ENCODE measurements at regions not wholly inside any gene's neighbourhood (a gene's known extent, or its start where the extent isn't known, plus 50 kb on each side); places are given as distances from the start of the nearest gene placed in this dataset.

DNA sequence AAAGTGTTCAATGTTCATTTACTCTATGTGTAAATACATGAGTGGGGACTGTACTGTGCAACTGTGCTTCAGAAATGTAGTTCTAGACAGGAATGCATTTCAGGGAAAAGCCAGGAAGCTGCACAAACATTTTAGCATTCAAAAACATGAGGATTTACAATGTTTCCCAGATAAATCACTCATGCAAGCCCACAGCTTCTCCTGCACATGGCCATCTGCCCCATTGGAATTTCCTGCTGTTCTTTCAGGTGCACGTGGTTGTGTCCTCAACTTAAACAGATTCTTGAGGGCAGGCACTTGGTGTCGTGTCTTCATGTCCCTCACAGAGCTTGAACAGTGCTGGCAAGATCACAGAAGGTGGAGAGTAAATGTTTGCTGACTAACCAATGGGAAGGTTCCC lies 101.5 kb downstream of the UNC5CL start:
- no peak for DNase-seq (ENCODE audit: low spot score)

DNA sequence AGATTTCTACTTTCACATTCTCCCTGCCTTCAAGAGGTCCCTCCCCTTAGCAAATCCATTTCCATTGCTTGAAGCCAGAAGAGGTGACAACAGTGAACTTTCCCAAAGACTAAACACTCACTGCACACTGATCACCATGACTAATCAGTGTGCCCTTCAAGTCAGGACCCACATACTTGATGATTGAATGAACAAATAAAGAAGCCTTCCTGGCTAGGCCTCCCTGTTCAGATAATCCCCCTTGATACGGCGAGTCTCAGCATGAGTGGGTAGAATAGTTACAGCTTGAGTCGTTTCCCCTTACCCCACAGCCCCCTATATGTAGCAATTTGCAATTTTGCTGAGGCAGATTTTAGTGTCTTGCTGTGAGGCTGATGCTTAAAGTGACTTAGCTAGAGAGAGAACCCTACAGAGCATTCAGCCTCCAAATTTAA lies 102.2 kb downstream of the UNC5CL start:
- DNase-seq (ENCODE audit: low spot score): no peak

DNA sequence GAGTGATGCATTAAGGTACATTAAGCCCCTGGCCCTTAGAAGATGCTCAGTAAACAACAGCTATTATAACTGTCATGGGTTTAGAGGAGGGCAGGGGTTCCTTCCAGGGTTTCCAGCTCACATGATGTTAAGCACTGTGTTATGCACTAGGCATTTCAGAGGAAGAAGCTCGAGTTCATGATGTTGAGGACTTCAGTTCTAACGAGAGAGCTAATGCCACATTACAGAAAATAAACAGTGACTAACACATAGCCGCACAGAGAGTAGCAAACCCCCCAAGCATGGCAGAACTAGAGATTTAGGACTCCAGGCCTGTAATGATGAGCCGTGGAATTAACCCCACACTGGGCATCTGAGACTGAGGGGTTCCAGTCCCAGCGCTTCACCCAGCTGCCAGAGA lies 105.2 kb downstream of the UNC5CL start:
- no peak for DNase-seq (ENCODE audit: low spot score)

DNA sequence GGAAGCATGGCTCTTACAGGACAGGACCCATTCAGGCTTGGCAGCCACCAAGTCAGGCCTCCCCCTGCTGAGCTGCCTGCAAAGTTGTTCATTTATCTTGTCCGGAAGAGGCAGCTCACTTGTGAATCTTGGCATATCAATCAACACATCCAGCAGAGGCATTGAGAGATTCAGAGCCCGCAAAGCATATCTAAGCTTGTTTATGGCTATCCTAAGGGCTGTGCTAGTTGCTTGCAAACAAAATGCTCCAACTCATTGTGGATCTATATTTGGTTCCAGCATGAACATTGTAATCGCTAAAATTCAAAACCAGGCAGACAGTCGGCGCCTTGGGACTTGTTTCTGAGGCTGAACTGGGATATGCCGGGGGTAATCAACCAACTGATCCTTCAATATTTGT lies 106.1 kb downstream of the UNC5CL start:
- no peak for DNase-seq (ENCODE audit: low spot score)

DNA sequence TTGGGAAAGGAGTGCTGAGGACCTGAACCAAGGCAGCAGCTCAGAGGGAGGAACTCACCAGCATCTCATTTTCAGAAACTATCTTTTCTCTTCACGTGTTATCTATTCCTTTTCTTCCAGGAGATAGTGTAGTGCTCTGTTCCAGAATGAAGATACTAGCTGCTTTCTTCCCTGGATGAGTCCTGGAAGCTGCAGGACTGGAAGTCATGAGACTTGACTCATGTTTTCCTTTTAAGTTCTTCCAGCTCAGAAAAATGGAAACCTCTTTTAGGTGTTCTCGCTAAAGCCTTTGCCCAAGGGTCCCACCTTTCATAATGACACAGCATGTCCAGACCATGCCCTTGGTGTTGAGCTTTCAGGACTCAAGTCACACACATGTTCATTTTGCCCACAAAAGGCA lies 106.7 kb downstream of the UNC5CL start:
- no peak for DNase-seq (ENCODE audit: low spot score)

DNA sequence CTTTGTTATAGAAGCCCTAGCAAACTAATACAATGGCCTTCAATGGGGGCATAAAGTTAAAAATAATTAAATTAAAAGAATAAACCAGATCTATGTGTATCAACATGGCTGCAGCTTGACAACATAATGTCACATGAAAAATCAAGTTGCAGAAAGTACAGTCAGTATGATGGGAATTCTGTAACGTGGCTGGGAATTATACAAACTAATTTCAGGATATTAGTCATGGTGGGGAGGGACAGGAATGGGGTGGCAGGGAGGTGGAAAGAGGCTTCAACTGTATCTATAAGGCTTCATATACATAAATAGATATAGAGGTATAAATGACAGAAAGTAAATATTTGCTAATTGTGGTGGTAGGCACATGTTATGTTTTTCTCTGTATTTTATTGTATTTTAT lies 107.1 kb downstream of the UNC5CL start:
- no peak for DNase-seq (ENCODE audit: low spot score)

DNA sequence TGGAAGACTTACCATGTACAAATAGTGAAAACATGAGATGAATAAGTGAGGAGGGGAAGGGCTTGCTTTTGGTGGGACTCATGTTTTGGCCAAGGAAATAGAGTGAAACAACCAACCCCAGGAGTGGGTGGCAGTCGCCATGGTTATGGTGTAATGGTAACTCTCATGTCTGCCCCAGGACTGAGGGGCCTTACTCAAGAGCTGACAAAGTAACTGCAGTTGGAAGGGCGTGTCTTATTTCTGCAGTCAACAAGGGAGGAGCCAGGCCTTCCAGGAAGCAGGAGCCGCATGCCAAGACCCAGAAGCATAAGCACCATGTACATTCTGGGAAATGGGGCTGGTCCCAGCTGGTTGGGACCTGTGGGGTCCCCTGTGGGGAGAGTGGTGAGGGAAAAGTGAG lies 108.5 kb downstream of the UNC5CL start:
- no peak for DNase-seq (ENCODE audit: low spot score)

DNA sequence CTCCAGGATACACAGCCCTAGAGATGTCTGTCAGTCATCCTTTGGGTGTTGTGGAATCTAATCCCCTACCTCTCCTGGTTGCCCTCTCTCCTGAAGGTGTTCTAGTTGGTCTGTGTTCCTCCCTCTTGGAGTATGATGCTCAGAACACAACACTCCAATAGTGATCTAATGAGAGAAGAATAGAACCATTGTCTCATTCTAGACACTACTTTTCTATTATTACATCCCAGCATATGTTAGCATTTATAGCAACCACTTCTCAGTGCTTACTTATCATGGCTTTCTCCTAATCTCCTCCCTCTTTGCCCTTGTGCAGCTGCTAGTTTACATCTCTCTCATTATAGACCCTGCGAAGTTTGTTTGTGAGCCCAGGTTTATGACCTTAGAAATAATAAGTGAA lies 109.0 kb downstream of the UNC5CL start:
- DNase-seq (ENCODE audit: low spot score): no peak

DNA sequence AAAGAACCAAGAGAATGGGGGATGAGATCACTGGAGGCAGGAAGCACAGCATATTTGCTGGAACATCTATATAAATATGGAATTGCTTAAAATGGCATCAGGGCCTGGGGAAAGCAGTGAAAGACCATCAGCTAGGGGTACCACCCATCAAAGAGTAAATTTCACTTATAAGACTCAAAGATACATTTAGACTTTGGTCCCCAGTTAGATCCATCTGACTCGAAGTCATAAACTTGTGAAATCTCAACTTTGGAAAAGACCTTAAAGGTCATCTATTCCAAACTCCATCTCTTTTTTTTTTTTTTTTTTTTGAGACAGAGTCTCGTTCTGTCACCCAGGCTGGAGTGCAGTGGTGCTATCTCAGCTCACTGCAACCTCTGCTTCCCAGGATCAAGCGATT lies 109.8 kb downstream of the UNC5CL start:
- no peak for DNase-seq (ENCODE audit: low spot score)

DNA sequence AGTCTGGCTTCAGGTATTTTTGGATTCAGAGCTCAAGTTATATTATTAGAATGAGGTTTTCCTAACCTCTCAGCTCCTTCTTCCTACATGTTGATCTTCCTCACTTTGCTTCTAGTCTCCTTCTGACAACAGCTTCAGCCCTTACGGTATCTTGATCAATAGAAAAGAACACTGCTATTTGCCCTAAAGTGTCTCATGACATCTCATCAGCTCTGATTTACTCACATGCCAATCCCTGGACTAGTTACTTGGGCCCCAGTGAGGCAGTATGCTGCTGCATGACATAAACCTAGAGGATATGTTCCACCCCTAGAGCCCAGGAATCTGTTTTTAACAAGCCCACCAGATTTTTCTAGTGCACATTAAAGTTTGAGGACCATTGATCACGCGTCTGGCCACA lies 110.3 kb downstream of the UNC5CL start:
- no peak for DNase-seq (ENCODE audit: low spot score)

DNA sequence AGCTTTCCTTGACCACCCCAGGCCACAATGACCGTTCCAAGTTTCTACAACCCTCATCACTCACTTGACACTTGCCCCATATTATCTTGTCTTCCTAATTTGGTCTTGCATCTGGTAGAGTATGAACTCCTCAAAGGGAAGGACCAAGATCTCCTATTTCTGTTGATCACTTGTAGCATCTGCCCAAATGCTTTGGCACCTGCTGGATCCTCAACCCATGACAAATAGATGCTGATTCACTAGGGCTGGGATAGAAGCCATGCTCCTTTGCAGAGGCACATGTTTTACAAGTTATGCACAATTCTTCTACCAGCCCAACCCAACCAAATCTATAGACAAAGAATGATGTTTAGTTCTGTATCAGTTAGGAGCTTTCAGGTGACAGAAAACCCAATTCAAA lies 110.7 kb downstream of the UNC5CL start:
- DNase-seq (ENCODE audit: low spot score): no peak

DNA sequence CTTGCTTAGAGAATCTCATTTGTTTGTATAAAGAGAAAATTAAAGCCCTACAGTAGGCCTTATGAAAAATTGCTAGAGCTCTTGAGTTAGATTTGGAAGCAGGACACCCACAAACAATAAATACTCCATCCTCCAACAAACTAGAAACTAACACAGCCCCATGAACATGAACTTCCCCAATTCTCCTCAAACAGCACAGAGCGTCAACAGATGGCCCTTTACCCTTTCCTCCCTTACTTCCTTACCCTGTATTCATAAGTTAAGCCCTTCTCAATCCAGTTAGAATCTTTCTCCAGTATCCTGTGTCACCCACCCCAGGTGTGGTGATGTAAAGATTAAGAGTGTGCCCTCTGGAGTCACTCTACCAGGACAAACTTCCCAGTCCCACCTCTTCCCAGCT lies 113.7 kb downstream of the UNC5CL start:
- DNase-seq (ENCODE audit: low spot score): no peak

DNA sequence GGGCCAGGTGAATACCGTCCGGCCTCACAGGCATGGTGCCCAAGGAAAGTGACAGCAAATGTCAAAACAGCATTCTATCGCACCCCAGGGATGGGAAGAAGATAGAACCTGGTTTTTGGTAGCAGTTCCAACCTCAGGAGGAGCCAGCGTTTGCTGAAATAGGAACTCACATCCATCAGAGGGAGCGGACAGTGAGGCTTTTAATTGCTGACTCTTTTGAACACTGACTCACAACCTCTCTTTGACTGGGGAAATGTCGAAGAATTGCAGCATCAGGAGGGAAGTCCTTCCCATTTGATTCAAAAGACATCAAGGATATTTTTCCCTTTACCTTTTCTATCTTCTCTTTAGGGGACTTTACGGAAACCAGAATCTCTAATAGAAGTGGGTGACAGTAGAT lies 114.2 kb downstream of the UNC5CL start:
- no peak for DNase-seq (ENCODE audit: low spot score)

DNA sequence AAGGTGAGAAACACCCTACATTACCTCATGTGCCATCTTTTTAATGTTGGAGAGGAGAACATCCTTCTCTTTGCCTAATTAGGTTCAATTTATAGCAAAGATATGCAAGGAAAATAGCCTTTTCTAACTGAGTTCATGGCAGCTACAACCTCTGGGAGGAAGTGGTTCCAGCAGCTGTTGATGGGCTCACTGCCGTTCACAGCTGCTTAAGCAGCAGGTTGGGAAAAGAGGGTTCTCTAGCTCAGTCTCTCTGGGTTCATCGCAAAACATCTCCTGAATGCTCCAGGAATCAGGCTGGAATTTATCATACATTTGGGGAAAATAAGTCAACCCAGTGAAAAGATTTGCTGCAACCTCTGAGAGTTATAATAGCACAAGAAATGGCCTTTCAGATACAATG lies 115.1 kb downstream of the UNC5CL start:
- no peak for DNase-seq (ENCODE audit: low spot score)

DNA sequence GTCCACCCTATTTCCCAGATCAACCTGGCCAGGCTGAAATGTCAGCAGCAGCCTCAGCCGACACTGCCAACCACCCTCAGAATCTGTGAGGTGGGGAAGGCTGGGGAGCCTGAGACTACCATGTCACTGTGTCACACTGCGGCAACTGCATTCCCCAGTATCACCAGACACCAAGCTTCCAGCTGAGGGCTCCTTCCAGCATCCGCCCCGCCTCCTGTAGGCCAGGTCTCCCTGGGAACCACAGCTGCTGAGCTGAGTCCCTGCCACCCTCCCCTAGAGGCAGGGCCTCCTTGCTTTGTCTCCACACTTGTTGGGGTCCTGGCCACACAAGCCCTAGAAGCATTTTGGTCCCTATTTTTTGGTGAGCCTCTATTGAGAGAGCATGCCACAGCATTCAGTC lies 115.7 kb downstream of the UNC5CL start:
- no peak for DNase-seq (ENCODE audit: low spot score)

DNA sequence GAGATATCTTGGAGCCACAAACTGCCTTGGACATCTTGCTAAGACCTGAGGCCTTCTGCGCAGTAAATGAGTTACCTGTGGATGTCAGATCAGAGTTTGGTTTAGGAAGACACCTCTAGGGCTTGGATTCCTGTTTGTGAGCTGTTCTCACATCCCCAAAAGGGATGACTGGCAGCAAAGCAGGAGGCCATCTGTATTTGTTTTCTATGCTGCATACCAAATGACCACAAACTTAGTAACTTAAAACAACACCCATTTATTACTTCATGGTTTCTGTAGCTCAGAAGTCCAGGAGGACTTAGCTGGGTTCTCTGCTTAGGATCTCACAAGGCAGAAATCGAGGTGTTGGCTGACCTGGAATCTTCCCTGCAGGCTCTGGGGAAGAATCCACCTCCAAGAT lies 116.7 kb downstream of the UNC5CL start:
- DNase-seq (ENCODE audit: low spot score): no peak

DNA sequence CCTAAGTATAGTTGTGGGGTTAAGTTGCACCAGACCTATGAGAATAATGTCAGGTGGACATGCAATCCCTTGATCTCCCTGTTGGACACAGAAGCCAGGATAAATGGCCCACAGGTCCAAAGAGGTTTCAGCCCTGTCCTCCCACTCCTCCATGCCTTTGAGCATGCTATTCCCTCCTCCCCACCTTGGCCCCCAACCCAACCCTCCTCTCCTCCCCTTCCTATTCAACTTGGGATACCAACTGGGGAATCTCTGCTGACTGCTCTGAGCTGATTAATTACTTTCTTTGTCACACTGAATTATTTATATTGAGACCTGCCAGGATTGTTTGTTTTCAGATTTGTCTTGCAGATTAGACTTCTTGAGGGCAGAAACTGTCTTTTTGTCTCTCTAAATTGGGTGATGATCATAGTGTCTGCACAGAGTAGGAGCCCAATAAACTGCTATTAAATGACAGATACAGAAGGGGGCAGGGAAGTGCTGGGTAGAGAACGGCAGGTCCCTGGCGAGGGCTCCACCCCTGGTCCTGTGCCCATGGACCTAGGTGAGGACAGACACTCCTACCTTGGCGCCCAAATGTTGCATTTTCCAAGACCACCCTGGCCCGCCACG lies 120.9 kb downstream of the UNC5CL start:
- no peak for DNase-seq (ENCODE audit: low spot score)

DNA sequence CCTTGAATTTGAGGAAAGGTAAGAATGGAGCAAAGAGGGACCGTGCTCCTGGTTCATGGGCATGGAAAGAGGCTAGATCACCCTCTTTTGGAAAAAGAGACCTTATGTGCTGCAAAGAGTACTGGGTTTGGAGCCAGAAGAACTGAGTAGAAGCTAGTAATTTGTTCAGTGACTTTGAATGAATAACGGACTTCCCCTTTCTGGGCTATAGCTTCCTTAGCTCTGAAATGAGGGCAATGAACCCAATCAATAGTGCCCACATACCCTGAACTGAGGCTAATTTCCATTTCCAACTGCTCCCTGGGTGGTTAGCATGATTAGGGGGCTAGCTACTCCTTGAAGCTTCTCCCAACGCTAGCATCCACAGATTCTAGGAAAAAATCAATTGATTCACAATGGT lies 121.4 kb downstream of the UNC5CL start:
- DNase-seq (ENCODE audit: low spot score): no peak

DNA sequence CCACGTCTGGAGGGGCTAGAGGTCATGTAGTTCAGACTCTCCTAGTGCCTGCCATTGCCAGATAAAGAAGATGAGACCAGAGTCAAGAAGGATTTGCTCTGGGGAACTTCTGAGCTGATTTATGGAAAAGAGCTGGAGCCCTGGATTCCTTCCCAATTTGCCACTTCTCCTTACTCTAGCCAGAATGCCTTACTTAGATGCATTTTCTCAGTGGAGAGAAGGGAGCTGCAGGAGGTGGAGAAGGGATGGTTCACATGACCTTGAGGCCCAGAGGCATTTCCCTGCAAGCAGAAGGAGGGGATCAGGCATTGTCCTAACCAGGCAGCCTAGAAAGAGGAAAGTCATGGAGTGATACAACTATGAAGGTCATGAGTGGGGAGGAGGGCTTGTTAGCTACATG lies 122.2 kb downstream of the UNC5CL start:
- no peak for DNase-seq (ENCODE audit: low spot score)

DNA sequence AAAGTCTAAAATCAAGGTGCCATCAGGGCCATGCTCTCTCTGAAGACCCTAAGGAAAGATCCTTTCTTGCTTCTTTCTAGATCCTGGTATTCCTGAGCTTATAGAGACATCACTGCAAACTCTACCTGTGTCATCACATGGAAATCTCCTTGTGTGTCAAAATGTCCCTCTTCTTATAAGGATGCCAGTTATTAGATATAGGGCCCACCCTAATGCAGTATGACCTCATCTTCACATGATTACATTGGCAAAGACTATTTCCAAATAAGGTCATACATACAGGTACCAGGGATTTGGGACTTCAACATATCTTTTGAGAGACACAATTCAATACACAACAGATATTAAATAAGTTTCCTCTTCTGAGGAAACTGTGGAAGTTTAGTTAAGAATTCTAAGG lies 123.9 kb downstream of the UNC5CL start:
- no peak for DNase-seq (ENCODE audit: low spot score)

DNA sequence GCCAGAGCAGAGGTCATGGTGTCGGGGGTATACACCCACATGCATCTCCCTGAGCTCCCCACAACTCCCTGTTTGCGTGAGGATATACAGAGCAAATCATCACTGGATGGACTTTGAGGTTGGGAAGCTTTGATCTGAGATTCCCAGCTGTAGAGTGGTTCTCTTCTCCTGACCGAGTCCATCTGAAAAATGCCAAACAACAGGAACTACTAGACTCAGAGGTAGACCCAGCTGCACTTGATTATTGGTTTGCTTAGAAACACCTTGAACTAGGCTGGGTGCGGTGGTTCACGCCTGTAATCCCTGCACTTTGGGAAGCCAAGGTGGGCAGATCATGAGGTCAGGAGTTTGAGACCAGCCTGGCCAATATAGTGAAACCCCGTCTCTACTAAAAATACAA lies 125.0 kb downstream of the UNC5CL start:
- no peak for DNase-seq (ENCODE audit: low spot score)

DNA sequence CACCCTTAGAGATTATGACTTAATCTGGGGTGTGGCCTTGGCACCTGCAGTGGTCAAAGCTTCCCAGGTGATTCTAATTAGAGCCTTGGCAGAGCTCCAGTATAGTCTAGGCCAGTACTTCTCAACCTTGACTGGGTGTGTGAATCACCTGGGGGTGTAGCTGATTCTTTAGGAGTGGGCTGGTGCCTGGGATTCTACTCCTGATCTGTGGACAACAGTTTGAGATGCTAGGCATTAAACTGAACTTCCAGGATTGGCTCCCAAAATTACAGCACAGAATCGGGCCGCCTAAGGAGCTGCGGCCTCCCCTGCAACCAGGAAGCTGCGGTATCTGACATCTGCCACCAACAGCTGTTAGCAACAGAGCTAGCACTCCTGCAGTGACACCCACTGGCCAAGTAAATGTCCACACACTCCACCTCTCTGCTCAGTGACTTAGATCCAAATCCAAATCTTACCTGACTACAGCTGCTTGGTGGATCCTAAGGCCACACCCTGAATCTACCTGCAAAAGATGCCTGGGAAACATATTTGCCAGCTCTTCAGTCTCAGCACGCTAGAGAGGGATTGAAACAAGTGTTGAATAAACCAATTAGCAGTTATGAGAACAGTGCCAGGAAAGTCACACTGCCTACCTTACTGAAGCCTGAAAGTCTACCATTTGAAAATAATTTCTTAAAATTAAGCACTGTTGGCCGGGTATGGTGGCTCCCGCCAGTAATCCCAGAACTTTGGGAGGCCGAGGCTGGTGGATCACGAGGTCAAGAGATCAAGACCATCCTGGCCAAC lies 126.7 kb downstream of the UNC5CL start:
- peak; percentile 80 for DNase-seq (ENCODE audit: low spot score)

DNA sequence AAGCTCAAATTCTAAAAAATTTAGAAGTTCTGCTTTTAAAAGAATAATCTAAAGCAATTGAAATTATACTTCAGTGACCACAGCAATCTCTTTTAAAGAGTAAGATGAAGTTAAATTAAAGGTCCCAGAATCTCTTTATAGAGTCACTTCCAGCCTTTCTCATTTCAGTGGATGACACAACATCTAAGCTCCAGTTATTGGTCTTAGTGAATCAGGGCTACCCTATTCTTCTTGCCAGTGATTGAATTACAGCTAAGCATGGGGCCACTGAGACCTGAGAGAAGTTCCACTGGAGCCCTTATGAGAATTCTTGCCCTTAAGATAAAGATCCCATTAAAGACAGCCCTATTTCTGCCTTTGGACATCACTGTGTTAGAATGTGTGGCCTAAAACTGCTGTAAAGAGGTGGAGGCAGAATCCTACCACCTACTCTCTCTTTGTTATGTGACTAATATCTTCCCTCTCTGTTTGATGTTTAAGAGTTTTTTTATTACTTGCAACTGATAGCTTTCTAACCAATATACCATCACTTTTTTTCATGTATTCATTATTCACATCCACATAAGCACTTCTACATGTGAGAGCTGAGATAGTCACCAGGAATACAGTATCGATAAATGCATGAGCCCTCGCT lies 128.6 kb downstream of the UNC5CL start:
- DNase-seq (ENCODE audit: low spot score): no peak

DNA sequence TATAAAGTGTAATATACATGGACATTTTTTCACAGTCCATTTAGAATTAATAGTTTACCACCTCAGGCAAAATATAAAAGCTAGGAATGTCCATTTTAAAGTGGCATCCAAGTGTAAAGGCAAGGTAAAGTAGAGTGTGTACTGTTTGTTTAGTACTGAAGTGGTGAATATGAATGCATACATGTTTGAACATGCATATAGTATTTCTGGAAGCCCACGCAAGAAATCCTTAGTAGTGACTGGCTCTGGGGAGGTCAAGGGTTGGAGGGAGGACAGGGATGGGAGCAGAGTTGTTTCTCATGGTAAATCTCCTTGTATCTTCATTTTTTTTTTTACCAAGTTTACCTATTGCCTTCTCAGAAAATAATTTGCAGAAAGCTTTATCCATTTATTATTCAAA lies 129.2 kb downstream of the UNC5CL start:
- no peak for DNase-seq (ENCODE audit: low spot score)

Measured in D341Med (cell line).